Activated CD8-positive, alpha-beta T cell treated with anti-CD3 and anti-CD28 coated beads for 36 hours (primary cell): ENCODE measurements at regions not wholly inside any gene's neighbourhood (a gene's known extent, or its start where the extent isn't known, plus 50 kb on each side); places are given as distances from the start of the nearest gene placed in this dataset.

Experiments
- ATAC-seq: fragments of 200-7000 bp; cut with Tn5 transposase; one replicate; pipeline ENCODE4 v1.10.0; 2021; ENCODE audit warnings: mild to moderate bottlenecking, moderate library complexity
- CTCF ChIA-PET: fragments of 350-600 bp; sonication (Branson Sonifier 250); formaldehyde crosslinking; loops from one replicate; lab custom pipeline; 2021; ENCODE audit warnings: antibody characterized with exemption; lab: Charles Lee
- POLR2A ChIA-PET: fragments of 350-600 bp; sonication (Branson Sonifier 250); formaldehyde crosslinking; loops from one replicate; lab custom pipeline; 2021; ENCODE audit warnings: antibody characterized with exemption; lab: Charles Lee
- DNase-seq: peaks from one replicate; pipeline ENCODE4 v3.0.0-alpha.2; 2020
- H3K27ac Mint-ChIP-seq: one replicate; pipeline ENCODE4 v1.8.0; 2021; ENCODE audit warnings: mild to moderate bottlenecking, mixed read lengths
- H3K27me3 Mint-ChIP-seq: one replicate; pipeline ENCODE4 v1.8.0; 2021; ENCODE audit warnings: mixed read lengths
- H3K36me3 Mint-ChIP-seq: one replicate; pipeline ENCODE4 v1.8.0; 2021; ENCODE audit warnings: low read depth, mixed read lengths
- H3K4me1 Mint-ChIP-seq: one replicate; pipeline ENCODE4 v1.8.0; 2021; ENCODE audit warnings: low read depth, mixed read lengths
- H3K4me3 Mint-ChIP-seq: one replicate; pipeline ENCODE4 v1.8.0; 2021; ENCODE audit warnings: mild to moderate bottlenecking, moderate library complexity, mixed read lengths
- H3K9me3 Mint-ChIP-seq: one replicate; pipeline ENCODE4 v1.8.0; 2021; ENCODE audit warnings: mixed read lengths
- CTCF ChIP-seq: fragments of 200-600 bp; IDR thresholded peaks from one replicate; pipeline ENCODE4 v1.8.0; 2022; ENCODE audit warnings: antibody characterized with exemption, mild to moderate bottlenecking
- intact Hi-C: fragments of 100-400 bp; cut with micrococcal nuclease; formaldehyde crosslinking; loops from one replicate; pipeline ENCODE4 v1.10.0; 2022

GRCh38 chr2:6011921-6012320 is 319.7 kb downstream of the SOX11 start:
- POLR2A ChIA-PET: no interaction called here
- ATAC-seq (no peak), DNase-seq (no peak)
- H3K27ac Mint-ChIP-seq: no peak overlapping the region
- H3K27me3 Mint-ChIP-seq: no peaks in the 10 kb centered on the region
- CTCF ChIA-PET: no interaction called here
- H3K4me1 Mint-ChIP-seq: no peaks in the 10 kb centered on the region
- intact Hi-C loops: no loop called here
- no peaks in the 10 kb centered on the region for H3K36me3 Mint-ChIP-seq
- no peak overlapping the region for H3K4me3 Mint-ChIP-seq
- TF ChIP-seq CTCF: no peak
- H3K9me3 Mint-ChIP-seq: no peaks in the 10 kb centered on the region

- no peaks in the 10 kb centered on the region for H3K36me3 Mint-ChIP-seq
- H3K4me3 Mint-ChIP-seq: no peak overlapping the region
- no peak for TF ChIP-seq CTCF
- POLR2A ChIA-PET: no interaction called here
- DNase-seq (no peak), ATAC-seq (no peak)
- H3K27me3 Mint-ChIP-seq: peaks cover 2% of the 10 kb centered on the region
- H3K4me1 Mint-ChIP-seq: no peaks in the 10 kb centered on the region
- intact Hi-C loops: no loop called here
- no peak overlapping the region for H3K27ac Mint-ChIP-seq
- H3K9me3 Mint-ChIP-seq: no peaks in the 10 kb centered on the region
- CTCF ChIA-PET: no interaction called here
Measured at GRCh38 chr2:6017736-6018286, 325.6 kb downstream of the SOX11 start.

GRCh38 chr2:6024229-6024628 is 332.0 kb downstream of the SOX11 start:
- Mint-ChIP-seq H3K9me3 (no peaks in the 10 kb centered on the region), H3K4me3 (no peak overlapping the region), H3K27me3 (peaks cover 2% of the 10 kb centered on the region), H3K27ac (no peak overlapping the region), H3K36me3 (no peaks in the 10 kb centered on the region), H3K4me1 (no peaks in the 10 kb centered on the region)
- POLR2A ChIA-PET: no interaction called here
- intact Hi-C loops: no loop called here
- ATAC-seq (no peak), DNase-seq (no peak)
- TF ChIP-seq CTCF: no peak
- CTCF ChIA-PET: no interaction called here

- DNase-seq (no peak), ATAC-seq (no peak)
- ChIA-PET CTCF (no interaction called here), POLR2A (no interaction called here)
- Mint-ChIP-seq H3K27ac (no peak overlapping the region), H3K9me3 (no peaks in the 10 kb centered on the region), H3K4me3 (no peak overlapping the region), H3K27me3 (peaks cover 2% of the 10 kb centered on the region), H3K36me3 (no peaks in the 10 kb centered on the region), H3K4me1 (no peaks in the 10 kb centered on the region)
- no peak for TF ChIP-seq CTCF
- intact Hi-C loops: no loop called here
Measured at GRCh38 chr2:6024784-6025183, 332.6 kb downstream of the SOX11 start.

- Mint-ChIP-seq H3K27ac (no peak overlapping the region), H3K4me1 (no peaks in the 10 kb centered on the region), H3K4me3 (no peak overlapping the region), H3K27me3 (no peaks in the 10 kb centered on the region), H3K9me3 (no peaks in the 10 kb centered on the region), H3K36me3 (no peaks in the 10 kb centered on the region)
- ATAC-seq (no peak), DNase-seq (no peak)
- TF ChIP-seq CTCF: no peak
- intact Hi-C loops: no loop called here
- ChIA-PET POLR2A (no interaction called here), CTCF (no interaction called here)
Measured at GRCh38 chr2:6025391-6025790, 333.2 kb downstream of the SOX11 start.
